ENCODE measurements at regions not wholly inside any gene's neighbourhood (a gene's known extent, or its start where the extent isn't known, plus 50 kb on each side); places are given as distances from the start of the nearest gene placed in this dataset.

DNA sequence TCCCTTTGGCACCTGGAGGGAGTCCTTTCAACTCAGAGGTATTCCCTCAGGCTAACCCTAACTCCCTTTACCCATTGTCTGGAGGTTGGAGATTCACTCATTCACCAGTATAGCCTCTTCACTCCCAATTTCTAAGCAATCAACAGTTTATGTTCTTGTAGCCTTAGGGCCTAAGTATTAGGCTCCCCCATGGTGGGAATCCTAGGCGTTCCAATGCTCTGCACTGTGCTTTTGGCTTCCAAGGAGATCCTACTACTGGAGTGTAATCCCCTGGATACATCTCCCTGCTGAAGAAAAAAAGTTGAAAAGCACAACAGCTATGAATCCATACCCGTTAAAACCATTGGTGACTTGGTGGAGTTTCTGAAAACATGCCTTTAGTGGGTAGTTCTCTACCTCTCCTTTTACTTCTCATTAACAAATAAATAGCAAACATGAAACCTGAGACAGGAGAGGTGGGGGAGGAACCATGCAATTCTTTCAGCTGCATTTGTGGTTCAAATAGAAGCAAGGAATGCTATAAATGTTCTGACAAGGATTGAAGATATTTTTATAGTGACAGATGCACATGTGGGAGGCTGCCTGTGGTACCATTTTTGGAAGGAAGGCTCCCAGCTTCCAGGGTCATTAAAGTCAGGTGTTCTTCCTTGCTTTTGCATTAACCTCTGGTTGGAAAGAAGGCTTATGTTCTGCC is 397.1 kb downstream of the DMAC1 start:
- DNase-seq (ENCODE audit: low spot score), result no peak
- FAIRE-seq, result no peak

DNA sequence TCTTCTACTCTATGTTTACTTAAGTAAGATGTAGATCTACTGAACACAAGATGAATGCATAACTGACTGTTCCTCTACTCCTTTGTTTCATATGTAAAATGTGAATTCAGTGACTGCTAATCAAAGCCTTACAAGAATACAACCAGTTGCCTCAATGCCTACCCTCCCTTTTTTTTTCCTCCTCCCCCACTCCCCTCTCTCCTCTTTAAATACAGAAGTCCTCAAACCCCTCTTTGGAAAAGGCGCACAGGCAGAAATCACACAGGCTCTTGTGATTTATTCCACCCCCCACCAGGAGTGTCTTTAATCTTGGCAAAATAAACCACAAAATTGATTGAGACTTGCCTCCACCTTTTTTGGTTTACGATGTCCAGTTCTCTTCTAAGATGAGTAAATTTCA is 398.5 kb downstream of the DMAC1 start:
- no peak for FAIRE-seq

DNA sequence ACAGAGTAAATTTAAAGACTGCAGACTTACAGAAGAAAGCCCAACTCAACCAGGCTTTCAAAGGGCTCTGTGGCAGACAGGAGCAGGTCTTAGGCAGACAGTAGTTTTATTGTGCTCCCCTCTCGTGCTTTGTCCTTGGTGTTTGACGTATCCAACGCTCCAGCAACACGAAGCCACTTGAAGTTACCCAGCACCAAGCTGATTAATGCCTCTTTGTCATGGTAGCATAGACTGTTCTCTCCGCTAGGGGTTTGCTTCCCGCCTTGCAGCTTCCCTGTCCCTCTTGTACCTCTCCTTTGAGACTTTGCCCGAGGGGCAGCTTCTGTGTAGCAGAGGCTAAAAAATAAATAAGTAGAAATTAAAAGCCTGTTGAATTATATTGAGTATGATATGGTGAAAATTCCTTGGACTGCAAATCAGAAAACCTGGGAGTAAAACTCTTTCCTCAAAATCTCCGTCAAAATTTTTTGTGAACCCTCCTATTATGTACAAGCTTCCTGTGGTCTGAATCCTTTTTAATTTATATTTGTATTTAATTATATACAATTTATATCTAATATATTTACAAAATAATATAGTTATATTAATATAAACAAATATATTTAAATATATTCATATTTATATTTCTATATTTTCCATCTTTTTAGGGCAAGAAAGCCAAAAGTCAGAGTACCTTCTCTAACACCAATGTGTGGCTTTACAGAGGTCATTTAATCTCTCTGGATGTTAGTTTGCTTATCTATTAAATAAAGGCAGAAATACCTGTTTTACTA is 405.4 kb downstream of the DMAC1 start:
- DNase-seq (ENCODE audit: low spot score), result no peak
- FAIRE-seq, result no peak

More for the DNA sequence above, 398.5 kb downstream of the DMAC1 start:
- no peak for DNase-seq (ENCODE audit: low spot score)

DNA sequence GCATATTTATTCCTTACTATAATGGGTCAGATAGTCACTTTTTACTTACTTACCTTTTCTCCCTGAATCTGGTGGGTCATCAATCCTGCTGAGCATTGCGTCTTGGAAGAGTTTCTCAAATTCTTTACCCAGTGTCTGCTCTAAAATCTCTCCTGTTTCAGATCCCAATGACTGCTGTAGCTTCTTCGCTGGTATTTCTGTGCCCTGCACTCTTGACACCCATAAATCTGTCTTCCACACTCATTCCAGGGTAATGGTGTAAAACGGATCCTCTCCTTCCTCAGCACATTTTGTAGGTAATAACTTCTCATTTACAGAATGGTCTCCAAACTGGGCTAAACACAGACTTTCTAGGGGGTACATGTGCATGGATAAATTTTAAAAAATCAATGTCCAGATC is 407.4 kb downstream of the DMAC1 start:
- FAIRE-seq (no peak), DNase-seq (ENCODE audit: low spot score) (no peak)

DNA sequence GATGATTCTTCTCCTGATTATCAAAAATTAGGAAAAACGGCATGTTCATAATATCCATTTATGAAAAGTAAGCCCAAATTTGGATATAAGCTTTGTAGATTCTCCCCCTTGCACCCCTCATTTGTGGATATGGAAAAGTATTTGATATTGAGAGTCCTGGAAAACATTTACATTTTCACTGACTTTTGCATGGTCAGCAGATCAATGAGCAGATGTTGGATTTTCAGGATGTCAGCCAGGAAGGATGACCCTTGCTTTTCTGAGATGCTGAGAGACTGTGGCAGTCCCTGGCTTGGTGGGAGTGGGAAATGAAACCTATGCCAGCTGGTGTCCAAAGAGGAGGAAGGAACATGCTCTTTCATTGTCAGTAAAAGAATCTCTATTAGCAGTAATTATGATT is 410.8 kb downstream of the DMAC1 start:
- no peak for DNase-seq (ENCODE audit: low spot score)
- no peak for FAIRE-seq

DNA sequence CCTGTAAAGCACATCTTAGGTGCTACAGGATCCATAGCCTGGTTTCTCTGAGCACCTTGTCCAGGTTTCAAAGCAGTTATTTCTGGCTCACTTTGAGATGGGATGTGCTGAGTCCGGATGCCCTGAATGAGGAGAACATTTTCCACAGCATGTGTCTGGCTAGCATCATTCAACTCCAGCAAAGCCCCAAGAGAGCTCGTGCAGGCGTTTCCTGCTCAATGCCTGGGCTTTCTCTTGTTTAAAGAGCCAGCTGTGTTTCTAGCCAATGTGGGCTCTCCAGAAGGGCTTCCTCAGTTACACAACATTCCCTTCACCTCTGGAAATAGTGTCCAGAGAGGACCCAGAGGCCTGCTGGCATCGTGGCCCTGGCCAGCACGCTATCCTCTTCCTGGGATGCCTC is 411.7 kb downstream of the DMAC1 start:
- no peak for DNase-seq (ENCODE audit: low spot score)
- FAIRE-seq, result no peak

DNA sequence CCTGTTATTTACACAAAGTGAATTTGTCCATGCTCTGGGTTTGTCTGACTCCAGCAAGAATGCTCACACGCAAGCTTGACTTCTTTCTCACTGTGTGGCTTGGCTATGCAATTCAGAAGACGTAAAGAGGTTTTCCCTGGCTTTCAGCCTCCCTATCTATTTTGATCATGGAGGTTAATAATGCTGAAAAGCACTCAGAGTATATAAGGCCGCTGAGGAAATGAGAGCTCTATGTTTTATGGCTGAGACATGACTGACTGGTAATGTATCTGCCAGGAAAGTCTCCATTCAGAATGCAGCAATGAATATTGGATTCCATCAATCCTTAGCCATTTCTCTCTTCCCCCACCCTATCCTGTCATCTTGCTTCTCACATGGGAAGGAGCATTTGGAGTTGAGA is 417.3 kb downstream of the DMAC1 start:
- DNase-seq (ENCODE audit: low spot score) (no peak), FAIRE-seq (no peak)

DNA sequence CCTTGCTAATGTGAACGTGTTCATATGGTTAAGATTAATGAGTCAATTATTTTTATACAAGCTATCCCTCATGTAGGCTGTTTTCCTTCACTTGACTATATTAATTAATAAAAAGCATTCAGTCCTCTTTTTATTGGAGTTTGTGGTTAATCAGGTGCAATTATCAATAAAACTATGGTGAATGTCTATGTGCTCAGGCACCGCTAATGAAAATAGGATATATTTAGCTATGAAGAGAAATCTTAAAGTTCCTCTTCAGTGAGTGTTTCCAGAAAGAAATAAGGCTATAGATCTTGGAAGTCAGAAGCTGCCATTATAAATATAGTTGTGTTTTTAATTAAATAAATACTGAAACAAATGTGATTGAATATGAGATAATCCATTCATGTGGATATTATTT is 422.1 kb downstream of the DMAC1 start:
- no peak for DNase-seq (ENCODE audit: low spot score)

DNA sequence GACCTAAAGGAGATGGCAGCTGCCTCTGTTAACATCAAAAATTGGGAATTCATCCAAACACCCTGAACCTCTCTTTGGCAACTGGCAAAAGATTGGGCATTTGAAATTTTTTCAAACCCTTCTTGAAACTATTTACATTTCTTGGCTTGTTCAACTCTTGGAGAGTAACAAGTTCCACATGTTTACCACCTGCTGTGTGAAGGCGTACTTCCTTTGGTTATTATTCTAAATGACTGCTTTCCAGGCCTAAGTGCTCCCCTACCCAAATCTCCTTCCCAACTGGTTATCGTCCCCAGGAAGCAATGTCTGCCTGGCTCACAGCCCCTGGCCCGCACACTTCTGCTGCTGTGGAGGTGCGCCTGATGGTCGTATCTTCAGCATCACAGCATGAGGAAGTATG is 422.7 kb downstream of the DMAC1 start:
- no peak for DNase-seq (ENCODE audit: low spot score)
- no peak for FAIRE-seq

More for the DNA sequence above, 422.1 kb downstream of the DMAC1 start:
- FAIRE-seq, result no peak

DNA sequence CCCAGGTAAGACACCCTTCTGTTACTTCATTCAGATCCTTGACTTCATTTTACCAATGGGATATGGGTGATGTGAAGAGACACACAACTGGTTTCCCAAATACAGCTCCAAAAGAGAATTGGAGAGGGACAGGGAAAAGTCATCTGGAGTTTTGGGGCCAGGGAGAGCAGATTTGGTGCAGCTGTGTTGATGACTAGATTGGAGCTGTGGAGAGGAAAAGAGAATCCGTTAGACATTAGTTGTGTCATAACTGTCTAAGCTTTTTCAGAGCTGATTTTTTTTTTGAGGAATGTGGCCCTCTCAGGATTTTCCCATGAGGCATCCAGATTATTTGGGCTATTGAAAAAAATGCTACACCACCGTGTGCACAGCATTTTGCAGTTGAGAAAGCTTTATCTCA is 423.4 kb downstream of the DMAC1 start:
- no peak for DNase-seq (ENCODE audit: low spot score)
- FAIRE-seq, result no peak

DNA sequence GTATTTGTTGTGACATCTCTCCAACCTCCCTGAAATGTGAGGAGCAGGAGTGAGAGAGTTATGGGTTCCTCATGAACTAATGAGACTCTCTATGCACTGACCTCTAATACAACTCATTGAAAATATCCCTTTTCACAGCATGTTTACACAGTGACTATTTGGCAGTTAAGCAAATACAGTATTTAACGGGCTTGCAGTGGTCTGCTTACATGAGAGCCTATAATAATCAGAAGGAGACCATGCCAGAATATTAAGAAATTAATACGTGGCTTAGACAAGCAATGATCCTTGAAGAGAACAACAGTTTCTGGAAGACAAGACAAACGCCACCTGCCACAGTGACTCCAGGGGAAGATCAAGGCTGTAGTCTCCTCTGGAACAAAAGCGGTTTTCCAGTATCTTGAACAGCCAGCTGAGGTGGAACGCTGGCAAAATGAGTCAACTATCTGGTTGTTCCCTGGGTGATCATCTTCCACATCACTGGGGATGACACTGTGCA is 424.5 kb downstream of the DMAC1 start:
- FAIRE-seq (no peak), DNase-seq (ENCODE audit: low spot score) (no peak)

DNA sequence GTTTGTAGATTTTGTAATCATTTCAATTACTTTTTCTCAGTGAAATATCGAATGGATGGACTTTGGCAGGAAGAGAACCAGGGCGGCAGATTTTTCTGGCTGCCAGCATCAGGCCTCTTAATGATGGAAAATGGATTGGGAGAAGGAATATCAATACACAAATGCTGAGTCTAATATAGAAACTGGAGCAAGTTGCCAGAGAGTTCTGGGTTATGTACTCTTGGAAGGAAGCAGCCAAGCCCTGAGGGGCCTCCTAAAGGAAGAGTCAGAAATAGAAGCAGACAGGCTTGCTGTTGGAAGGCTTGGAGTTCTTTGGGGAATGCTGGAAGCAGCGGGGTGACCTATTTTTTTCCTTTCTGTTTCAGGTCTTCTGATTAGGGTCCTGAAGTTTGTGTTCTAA is 428.6 kb downstream of the DMAC1 start:
- FAIRE-seq, result no peak
- no peak for DNase-seq (ENCODE audit: low spot score)

DNA sequence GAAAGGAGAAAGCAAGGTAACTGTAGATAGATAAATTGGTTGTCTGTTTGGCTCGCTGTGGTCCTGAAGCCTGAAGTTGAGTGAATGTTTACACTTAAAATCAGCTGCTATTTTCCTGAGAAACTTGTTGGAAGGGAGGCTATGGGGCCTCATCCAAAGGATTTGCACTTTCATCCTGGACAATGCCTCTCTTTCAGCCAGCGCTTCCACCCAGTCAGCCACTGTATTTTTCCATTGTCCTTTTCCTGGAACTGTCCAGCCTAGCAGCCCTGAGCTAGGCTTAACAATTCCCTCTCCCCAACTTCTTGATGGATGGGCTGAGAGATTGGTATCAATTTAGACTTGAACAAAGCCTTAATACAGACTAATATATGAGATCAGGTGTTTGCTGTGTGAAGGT is 429.2 kb downstream of the DMAC1 start:
- FAIRE-seq (no peak), DNase-seq (ENCODE audit: low spot score) (no peak)

DNA sequence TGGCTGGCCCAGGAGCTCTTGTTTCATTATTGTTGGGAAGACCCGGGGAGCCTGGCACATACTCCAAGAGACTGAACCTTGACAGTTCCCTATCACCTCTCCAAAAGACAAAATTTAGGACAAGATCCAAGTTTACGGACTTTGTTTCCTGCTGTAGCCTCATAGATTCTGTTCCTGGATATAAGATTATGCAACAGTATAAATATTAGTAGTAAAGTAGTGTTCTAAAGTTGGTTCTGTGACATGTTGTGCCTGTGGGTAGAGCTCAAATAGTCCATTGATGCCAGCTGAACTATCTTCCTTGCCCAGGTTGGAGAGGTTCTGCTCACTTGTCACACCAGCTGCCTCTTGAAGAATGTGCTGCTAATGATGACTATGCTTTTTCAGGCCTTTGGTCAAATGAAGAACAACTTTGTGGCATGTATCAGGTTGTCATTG is 430.2 kb downstream of the DMAC1 start:
- FAIRE-seq (no peak), DNase-seq (ENCODE audit: low spot score) (no peak)

DNA sequence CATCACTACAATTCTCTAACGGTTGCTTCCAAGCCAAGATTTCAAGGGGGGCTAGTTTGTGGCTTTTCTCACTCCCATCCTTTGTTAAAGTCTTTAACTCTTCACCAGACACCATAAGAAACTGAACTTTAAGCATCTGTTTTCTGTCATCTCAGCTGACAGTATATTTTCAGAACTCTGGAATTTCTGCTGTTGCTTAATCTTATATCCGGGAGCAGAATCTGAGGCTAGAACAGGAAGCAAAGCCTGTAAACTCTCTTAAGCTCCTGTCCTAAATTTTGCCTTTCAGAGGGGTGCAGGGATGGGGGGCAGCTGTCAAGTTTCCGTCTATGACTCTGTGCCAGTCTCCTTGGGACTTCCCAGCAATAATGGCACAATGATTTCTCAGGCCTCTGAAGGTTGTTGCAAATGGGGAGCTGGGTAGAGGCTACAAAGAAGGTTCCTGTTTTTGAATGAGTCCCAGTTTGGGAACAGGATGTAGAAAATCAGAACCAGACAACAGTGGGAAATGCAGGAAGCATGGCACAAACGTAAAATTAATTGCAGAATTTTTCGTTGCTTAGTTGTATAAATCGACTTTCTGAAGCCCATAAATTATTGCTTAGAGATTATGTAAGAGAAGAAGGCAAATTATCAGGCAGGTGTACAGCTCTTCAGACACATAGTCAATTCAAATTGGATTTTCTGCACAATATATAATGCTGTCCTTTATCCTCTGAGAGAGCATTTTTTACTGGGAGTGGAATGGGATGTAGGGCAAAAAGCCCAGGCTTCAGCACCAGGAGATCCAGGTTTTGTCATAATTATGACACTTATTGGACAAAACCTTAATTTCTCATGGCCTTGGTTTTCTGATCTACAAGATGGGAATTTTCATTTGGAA is 430.9 kb downstream of the DMAC1 start:
- no peak for DNase-seq (ENCODE audit: low spot score)
- no peak for FAIRE-seq

DNA sequence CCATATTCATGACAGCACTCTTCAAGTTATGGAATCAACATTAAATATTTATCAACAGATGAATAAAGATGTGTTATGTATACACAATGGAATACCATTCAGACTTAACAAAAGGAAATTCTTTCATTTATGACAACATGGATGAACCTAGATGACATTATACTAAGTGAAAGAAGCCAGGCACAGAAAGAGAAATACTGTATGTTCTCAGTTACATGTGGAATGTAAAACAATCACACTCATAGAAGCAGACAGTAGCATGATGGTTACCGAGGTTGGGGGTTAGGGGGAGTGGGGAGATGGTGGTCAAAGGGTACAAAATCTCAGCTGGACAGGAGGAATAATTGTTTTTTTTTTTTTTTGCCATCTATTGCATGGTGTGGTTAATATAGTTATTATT is 431.9 kb downstream of the DMAC1 start:
- FAIRE-seq, result no peak
- no peak for DNase-seq (ENCODE audit: low spot score)

DNA sequence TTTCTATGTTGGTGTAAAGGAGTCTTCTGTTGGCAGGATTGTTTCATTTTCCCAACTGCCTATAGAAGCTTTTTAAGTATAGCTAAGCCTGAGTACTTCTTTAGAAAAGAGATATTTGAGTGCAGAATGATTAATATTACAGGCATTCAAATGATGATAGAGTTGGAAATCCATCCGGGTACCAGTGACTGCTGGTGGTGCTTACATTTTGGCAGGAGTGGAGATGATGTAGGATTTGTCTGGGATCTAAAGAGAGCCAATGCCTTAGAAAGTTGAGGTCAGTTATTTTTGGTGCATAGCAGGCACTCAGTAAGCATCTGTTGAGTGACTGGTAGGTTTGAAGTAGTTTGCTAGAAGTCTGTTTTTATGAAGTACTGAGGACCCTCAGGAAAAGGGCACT is 433.5 kb downstream of the DMAC1 start:
- FAIRE-seq (no peak), DNase-seq (ENCODE audit: low spot score) (no peak)

DNA sequence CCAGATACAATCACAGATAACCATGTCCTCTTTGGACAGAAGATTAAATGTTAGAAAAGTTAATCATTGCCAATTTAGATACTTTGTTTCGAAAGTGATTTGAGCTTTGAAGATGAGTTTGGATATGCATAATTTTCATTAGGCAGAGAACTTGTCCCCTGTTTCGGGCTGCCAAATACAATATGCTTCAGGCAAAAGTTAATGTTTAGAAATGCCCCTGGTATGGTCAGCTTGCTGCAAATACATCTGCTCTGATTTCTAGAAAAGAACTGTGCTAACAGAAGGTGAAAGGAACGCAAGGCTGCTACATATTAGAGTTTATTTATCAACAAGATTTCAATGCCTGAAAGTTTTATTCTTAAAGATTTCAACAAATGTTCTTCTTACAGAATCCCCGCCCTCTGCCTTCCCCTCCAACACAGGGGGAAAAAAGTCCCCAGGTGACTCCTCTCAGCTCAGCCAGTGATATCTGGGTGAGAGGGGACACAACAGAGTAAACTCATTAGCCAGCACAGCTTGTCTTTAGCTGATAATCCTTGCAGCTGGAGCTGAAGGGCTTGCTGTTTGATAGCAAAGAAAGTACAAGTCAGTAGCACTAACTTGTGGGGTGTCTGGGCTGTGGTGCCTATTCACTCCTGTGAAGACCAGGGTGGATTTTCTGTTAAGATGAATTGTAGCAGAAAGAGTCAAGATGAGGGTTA is 435.7 kb downstream of the DMAC1 start:
- no peak for DNase-seq (ENCODE audit: low spot score)
- no peak for FAIRE-seq

DNA sequence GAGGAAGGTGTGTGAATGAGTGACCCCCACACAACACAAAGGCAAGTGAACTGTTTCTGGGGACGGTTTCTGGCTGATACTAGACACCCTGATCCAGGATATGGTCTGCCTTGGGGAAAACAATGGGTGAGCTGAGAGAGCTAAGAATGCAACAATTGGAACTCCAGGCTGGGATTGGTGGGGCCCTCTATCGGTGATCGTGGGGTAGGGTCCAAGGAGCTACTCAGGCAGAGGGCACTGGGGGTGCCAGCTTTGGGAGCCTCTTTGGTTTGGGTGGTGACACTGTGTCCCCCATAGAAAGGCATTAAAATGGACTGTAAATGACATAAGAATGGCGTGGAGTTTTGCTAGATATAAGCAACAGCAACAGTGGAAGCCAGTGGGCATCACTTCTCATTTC is 439.1 kb downstream of the DMAC1 start:
- DNase-seq (ENCODE audit: low spot score) (no peak), FAIRE-seq (no peak)

DNA sequence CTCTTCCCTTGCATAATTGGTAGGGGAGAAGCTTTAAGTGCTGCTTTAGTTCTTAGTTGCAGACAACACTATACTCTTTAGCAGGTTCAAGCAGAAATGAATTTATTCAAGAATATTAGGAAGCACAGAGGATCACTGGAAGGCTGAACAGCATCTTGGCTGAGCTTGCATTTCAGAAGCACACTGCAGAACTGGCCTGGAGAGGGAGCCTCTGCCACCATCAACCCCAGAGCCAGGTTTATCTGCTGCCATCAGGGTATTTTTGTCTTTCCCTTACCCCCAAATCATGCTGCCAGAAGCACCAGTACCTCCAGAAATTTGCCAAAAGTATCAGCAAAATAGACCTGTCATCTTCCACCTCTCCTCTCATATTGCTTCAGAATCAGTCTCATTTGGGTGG is 440.7 kb downstream of the DMAC1 start:
- DNase-seq (ENCODE audit: low spot score) (no peak), FAIRE-seq (no peak)

DNA sequence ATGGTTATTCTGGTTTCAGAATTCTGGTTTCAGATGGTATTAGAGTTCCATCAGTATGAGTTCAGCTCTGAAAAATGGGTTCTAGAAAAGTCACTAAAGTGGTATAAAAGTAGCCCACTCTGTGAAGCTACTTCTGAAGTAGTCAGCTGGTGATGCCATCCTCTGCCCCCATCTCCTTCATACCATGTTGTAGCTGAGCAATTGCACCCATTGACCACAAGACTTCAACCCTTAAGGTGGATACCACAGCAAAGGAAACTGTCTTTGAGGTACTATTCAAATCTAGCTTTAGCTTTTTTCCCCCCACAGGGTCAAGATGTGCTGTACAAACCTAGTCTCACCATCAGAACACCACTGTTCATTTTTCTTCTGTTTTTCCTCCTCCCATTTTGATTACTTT is 444.9 kb downstream of the DMAC1 start:
- no peak for FAIRE-seq
- DNase-seq (ENCODE audit: low spot score), result no peak
